ENCODE measurements at regions not wholly inside any gene's neighbourhood (a gene's known extent, or its start where the extent isn't known, plus 50 kb on each side); places are given as distances from the start of the nearest gene placed in this dataset.
"Not testable (repeated sequence)": the region's sequence is repeated elsewhere in the genome, so short reads cannot be mapped to it uniquely, and the experiment has no call there.

- TF ChIP-seq, protein P1, sequence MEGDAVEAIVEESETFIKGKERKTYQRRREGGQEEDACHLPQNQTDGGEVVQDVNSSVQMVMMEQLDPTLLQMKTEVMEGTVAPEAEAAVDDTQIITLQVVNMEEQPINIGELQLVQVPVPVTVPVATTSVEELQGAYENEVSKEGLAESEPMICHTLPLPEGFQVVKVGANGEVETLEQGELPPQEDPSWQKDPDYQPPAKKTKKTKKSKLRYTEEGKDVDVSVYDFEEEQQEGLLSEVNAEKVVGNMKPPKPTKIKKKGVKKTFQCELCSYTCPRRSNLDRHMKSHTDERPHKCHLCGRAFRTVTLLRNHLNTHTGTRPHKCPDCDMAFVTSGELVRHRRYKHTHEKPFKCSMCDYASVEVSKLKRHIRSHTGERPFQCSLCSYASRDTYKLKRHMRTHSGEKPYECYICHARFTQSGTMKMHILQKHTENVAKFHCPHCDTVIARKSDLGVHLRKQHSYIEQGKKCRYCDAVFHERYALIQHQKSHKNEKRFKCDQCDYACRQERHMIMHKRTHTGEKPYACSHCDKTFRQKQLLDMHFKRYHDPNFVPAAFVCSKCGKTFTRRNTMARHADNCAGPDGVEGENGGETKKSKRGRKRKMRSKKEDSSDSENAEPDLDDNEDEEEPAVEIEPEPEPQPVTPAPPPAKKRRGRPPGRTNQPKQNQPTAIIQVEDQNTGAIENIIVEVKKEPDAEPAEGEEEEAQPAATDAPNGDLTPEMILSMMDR (IDR thresholded peaks at IDR 0.05), result not testable (repeated sequence)
- TF ChIP-seq POLR2AphosphoS5 (IDR thresholded peaks at IDR 0.05), result not testable (repeated sequence)
Observed at GRCh38 chrY:17634484-17634883, 245.5 kb downstream of the CDY2B start.
